ENCODE measurements at regions not wholly inside any gene's neighbourhood (a gene's known extent, or its start where the extent isn't known, plus 50 kb on each side); places are given as distances from the start of the nearest gene placed in this dataset.

DNA sequence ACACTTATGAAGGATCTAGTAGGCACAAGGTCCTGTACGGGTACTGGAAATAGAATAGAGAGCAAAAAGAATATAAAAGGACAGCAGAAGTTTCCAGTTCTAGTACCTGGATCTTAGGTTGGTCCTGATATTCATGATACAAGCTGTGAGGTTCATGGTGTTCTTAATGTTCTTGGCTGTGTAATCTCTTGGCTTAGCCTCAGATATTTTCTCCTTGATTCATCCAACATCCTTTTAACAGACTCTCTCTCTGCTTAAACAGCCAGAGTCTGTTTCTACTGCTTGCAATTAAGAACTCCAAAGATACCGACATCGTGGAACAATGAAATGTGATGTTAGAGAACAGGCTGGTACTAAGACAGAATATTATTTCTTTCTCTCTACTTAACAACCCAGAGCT is 49.9 kb downstream of the CNTN3 start:
- TF ChIP-seq, protein P1, sequence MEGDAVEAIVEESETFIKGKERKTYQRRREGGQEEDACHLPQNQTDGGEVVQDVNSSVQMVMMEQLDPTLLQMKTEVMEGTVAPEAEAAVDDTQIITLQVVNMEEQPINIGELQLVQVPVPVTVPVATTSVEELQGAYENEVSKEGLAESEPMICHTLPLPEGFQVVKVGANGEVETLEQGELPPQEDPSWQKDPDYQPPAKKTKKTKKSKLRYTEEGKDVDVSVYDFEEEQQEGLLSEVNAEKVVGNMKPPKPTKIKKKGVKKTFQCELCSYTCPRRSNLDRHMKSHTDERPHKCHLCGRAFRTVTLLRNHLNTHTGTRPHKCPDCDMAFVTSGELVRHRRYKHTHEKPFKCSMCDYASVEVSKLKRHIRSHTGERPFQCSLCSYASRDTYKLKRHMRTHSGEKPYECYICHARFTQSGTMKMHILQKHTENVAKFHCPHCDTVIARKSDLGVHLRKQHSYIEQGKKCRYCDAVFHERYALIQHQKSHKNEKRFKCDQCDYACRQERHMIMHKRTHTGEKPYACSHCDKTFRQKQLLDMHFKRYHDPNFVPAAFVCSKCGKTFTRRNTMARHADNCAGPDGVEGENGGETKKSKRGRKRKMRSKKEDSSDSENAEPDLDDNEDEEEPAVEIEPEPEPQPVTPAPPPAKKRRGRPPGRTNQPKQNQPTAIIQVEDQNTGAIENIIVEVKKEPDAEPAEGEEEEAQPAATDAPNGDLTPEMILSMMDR (conservative IDR thresholded peaks at IDR 0.05) = no peak
- H3K27ac ChIP-seq = no peak overlapping the region

DNA sequence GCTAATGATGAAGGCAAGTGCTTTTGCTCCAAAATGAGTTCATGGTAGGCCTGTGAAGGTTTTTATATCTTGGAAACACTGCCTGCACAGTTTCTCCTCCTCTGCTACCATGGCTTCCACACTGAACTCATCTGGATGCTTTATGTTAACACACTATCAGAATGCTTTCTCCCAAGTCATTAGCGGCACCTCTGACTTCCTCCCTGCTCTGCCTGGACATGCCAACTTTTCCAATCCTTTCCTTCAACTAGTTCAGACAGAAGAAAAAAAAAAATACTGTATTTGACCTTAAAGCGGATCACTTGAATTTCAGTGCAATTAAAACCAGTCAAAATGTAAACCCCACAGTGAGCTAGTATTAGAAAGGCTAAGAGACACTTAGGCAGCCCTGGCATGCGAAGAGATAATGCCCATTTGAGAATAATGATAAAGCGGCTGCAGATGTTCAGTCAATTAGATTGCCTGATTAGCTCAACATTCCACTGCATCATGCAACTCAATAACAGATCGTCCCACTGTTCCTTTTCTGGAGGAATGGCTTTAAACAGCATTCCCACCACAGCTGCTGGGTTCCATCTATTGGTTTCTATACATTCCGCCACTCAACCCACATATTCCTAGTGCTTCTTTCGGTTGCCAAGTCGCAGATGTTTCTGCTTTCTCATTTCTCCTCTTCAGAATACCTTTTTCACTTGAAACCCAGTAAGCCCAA is 51.7 kb downstream of the CNTN3 start:
- TF ChIP-seq, protein P1 (conservative IDR thresholded peaks at IDR 0.05) = no peak
- no peak overlapping the region for H3K27ac ChIP-seq

DNA sequence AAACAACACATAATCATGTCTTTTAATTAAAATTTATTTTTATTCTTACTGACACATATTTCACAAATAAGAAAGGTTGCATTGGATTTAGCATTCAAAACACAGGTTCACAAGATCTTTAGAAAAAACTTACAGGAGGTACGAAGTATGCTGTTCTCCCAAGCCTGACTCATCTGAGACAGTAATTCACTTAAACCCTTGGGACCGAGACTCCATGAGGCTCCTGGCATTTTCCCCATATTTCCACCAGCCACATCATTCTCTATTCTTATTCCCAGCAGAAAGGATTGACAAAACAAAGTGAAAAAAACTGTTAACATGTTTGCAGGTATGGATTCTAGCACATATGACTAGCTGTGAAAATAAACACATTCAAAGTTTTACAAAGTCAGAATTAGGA is 52.6 kb downstream of the CNTN3 start:
- H3K27ac ChIP-seq = no peak overlapping the region
- TF ChIP-seq, protein P1 (conservative IDR thresholded peaks at IDR 0.05) = no peak

DNA sequence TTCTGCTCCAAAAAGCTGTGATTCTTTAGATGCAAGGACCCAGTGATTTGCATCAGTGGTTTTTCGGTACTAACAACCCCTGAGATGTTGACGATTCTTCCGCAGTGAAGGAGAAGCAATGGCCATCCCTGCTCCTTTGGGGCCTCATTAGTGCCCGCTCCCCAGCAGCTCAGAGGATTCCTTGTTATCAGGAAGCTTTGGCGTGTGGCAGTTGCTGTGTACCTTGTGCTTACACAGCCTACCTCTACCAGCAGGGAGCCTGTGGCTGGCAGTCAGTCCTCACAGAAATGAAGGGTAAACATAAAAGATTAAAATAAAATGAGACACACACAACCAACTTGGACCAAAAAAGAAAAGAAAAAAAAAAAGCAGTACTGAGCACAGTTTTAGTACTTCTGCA is 55.2 kb downstream of the CNTN3 start:
- TF ChIP-seq, protein P1 (conservative IDR thresholded peaks at IDR 0.05) = peak; percentile 48; the same call in 1 of the 2 replicates

DNA sequence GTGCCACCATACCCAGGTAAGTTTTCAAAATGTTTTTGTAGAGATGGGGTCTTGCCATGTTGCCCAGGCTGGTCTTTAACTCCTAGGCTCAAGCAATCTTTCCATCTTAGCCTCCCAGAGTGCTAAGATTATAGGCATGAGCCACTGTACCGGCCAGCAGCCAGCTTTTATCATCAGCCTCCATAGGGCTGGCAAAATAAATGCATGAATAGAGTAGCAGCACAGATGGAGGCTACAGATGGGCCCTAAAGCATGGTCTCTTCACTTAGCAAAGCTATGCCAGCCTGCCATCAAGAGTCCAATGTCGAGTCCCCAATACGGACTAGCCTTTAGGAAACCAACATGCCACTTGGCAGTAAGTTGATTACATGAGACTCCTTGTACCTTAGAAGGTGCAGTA is 63.8 kb downstream of the CNTN3 start:
- TF ChIP-seq, protein P1 (conservative IDR thresholded peaks at IDR 0.05) = no peak

More for the DNA sequence above, 55.2 kb downstream of the CNTN3 start:
- H3K27ac ChIP-seq = peak overlapping the region; percentile 22; the same call in 1 of the 2 replicates

DNA sequence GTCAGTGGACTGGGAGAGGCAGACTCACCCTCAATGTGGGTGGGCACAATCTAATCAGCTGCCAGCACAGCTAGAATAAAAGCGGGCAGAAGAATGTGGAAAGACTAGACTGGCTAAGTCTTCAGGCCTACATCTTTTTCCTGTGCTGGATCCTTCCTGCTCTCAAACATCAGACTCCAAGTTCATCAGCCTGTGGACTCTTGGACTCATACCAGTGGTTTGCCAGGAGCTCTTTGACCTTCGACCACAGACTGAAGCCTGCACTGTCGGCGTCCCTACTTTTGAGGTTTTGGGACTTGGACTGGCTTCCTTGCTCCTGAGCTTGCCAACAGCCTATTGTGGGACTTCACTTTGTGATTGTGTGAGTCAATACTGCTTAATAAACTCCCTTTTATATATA is 68.0 kb downstream of the CNTN3 start:
- TF ChIP-seq, protein P1 (conservative IDR thresholded peaks at IDR 0.05) = no peak
- H3K27ac ChIP-seq = no peak overlapping the region

More for the DNA sequence above, 63.8 kb downstream of the CNTN3 start:
- H3K27ac ChIP-seq = no peak overlapping the region

DNA sequence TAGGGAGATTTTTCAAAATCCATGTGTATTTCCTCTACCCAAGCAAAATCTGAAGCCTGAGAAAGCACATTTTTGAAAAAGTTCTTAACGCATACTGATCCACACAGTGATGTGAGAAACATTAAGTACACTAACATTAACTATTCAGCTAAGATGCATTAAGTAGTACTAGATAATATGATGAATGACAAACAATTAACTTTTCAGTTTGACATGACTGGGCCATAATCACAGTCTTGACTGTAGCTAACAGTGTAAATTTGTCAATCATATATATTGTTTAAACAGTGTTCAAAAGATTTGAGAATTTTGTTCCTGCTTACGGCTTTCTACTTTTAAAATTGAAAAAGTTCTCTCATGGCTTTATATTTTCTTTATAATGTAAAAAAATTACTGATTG is 72.0 kb downstream of the CNTN3 start:
- TF ChIP-seq, protein P1 (conservative IDR thresholded peaks at IDR 0.05) = no peak
- no peak overlapping the region for H3K27ac ChIP-seq
